ENCODE measurements at regions not wholly inside any gene's neighbourhood (a gene's known extent, or its start where the extent isn't known, plus 50 kb on each side); places are given as distances from the start of the nearest gene placed in this dataset.

- TF ChIP-seq RFX5 (IDR thresholded peaks at IDR 0.05; ENCODE audit: borderline replicate concordance, low read depth, low read length) (no peak), CTCF (IDR thresholded peaks at IDR 0.05; ENCODE audit: control extremely low read depth in 1 of 3, insufficient read depth in 1 of 3, low read depth in 1 of 3, low read length in 3 of 3) (no peak), NRF1 (IDR thresholded peaks at IDR 0.05; ENCODE audit: low read depth, low read length) (no peak), POLR2AphosphoS5 (IDR thresholded peaks at IDR 0.05; ENCODE audit: low read depth, low read length) (no peak), CHD2 (IDR thresholded peaks at IDR 0.05; ENCODE audit: low read length) (no peak), EZH2 (IDR thresholded peaks at IDR 0.05; ENCODE audit: low read depth, low read length, severe bottlenecking) (no peak), USF2 (IDR thresholded peaks at IDR 0.05; ENCODE audit: low read length) (no peak), GABPA (IDR thresholded peaks at IDR 0.05; ENCODE audit: borderline replicate concordance, insufficient read depth, low read length) (no peak), ZNF274 (IDR thresholded peaks at IDR 0.05; ENCODE audit: borderline replicate concordance, extremely low read depth, low read length) (no peak), HDAC2 (IDR thresholded peaks at IDR 0.05; ENCODE audit: borderline replicate concordance in 1 of 2, low read depth in 2 of 2, low read length in 2 of 2) (no peak), SRF (IDR thresholded peaks at IDR 0.05; ENCODE audit: low read depth, low read length) (no peak), TAF1 (IDR thresholded peaks at IDR 0.05; ENCODE audit: low read depth, low read length) (no peak), RAD21 (IDR thresholded peaks at IDR 0.05 in 1 of 2, conservative IDR thresholded peaks at IDR 0.05 in 1 of 2; ENCODE audit: low read depth in 2 of 2, low read length in 2 of 2) (no peak), ATF2 (IDR thresholded peaks at IDR 0.05; ENCODE audit: low read length) (no peak)
Measured at GRCh38 chr7:26916336-26916735, 51.9 kb upstream of the SKAP2 start.
